HG03175 (cell line): ENCODE measurements at regions not wholly inside any gene's neighbourhood (a gene's known extent, or its start where the extent isn't known, plus 50 kb on each side); places are given as distances from the start of the nearest gene placed in this dataset.
"Not testable (repeated sequence)": the region's sequence is repeated elsewhere in the genome, so short reads cannot be mapped to it uniquely, and the experiment has no call there.

Experiments used
- ATAC-seq: cut with Tn5 transposase; IDR thresholded peaks from one replicate; pipeline ENCODE4 v1.9.1; 2021; ENCODE audit warnings: mild to moderate bottlenecking, moderate library complexity; ENCODE audit not compliant: unreplicated experiment

GRCh38 chr20:52340036-52340634 lies 148.6 kb upstream of the ZFP64 start:
- ATAC-seq: no peak

- no peak for ATAC-seq
Measured at GRCh38 chr20:52332649-52333250, 141.2 kb upstream of the ZFP64 start.

GRCh38 chr20:52332230-52332629 lies 140.7 kb upstream of the ZFP64 start:
- ATAC-seq: no peak

- no peak for ATAC-seq
Measured at GRCh38 chr20:52331655-52332054, 140.1 kb upstream of the ZFP64 start.

GRCh38 chr20:52321396-52321795 lies 129.8 kb upstream of the ZFP64 start:
- ATAC-seq: no peak

GRCh38 chr20:52318651-52319050 lies 127.1 kb upstream of the ZFP64 start:
- no peak for ATAC-seq

- no peak for ATAC-seq
Measured at GRCh38 chr20:52313341-52313963, 121.9 kb upstream of the ZFP64 start.

- ATAC-seq: no peak
Measured at GRCh38 chr20:52312132-52312729, 120.7 kb upstream of the ZFP64 start.

GRCh38 chr20:52311209-52311794 lies 119.7 kb upstream of the ZFP64 start:
- ATAC-seq: no peak

- ATAC-seq: no peak
Measured at GRCh38 chr20:52309181-52309580, 117.6 kb upstream of the ZFP64 start.

GRCh38 chr20:52306477-52306876 lies 114.9 kb upstream of the ZFP64 start:
- no peak for ATAC-seq

GRCh38 chr20:52305858-52306257 lies 114.3 kb upstream of the ZFP64 start:
- no peak for ATAC-seq

GRCh38 chr20:52305024-52305645 lies 113.6 kb upstream of the ZFP64 start:
- ATAC-seq: no peak

GRCh38 chr20:52303281-52303950 lies 111.8 kb upstream of the ZFP64 start:
- no peak for ATAC-seq

- no peak for ATAC-seq
Measured at GRCh38 chr20:52302736-52303135, 111.2 kb upstream of the ZFP64 start.

GRCh38 chr20:52302051-52302450 lies 110.5 kb upstream of the ZFP64 start:
- not testable (repeated sequence) for ATAC-seq

- no peak for ATAC-seq
Measured at GRCh38 chr20:52295556-52295955, 104.0 kb upstream of the ZFP64 start.

GRCh38 chr20:52294106-52294628 lies 102.6 kb upstream of the ZFP64 start:
- ATAC-seq: no peak

GRCh38 chr20:52291109-52291508 lies 99.5 kb upstream of the ZFP64 start:
- no peak for ATAC-seq

GRCh38 chr20:52290569-52290968 lies 99.0 kb upstream of the ZFP64 start:
- ATAC-seq: no peak
